ENCODE measurements at regions not wholly inside any gene's neighbourhood (a gene's known extent, or its start where the extent isn't known, plus 50 kb on each side); places are given as distances from the start of the nearest gene placed in this dataset.

DNA sequence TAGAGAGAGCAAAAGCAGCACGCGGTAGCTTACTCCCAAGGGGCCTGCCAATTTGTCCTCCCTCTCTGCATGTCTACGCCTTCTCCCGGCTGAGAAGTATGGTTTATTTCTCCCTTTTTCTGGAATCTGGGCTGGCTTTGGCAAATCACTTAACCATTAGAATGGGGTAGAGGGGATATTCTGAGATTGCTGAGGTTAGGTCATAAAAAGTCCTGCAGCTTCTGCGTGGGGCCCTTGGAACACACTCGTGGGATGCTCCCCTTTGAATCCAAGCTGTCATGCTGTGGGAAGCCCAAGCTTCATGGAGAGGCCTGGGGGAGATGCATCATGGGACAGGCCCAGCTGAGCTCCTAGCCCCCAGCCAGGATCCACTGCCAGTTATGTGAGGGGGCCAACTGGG lies 403.6 kb upstream of the MAF start:
- TF ChIP-seq, protein P1, sequence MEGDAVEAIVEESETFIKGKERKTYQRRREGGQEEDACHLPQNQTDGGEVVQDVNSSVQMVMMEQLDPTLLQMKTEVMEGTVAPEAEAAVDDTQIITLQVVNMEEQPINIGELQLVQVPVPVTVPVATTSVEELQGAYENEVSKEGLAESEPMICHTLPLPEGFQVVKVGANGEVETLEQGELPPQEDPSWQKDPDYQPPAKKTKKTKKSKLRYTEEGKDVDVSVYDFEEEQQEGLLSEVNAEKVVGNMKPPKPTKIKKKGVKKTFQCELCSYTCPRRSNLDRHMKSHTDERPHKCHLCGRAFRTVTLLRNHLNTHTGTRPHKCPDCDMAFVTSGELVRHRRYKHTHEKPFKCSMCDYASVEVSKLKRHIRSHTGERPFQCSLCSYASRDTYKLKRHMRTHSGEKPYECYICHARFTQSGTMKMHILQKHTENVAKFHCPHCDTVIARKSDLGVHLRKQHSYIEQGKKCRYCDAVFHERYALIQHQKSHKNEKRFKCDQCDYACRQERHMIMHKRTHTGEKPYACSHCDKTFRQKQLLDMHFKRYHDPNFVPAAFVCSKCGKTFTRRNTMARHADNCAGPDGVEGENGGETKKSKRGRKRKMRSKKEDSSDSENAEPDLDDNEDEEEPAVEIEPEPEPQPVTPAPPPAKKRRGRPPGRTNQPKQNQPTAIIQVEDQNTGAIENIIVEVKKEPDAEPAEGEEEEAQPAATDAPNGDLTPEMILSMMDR (IDR thresholded peaks at IDR 0.05; ENCODE audit: low read depth, low read length, poor library complexity, severe bottlenecking) = no peak
- TF ChIP-seq EZH2phosphoT487 (IDR thresholded peaks at IDR 0.05; ENCODE audit: borderline replicate concordance, low read length) = no peak

Measured in DOHH2 (cell line).